GM10266 (cell line): ENCODE measurements at regions not wholly inside any gene's neighbourhood (a gene's known extent, or its start where the extent isn't known, plus 50 kb on each side); places are given as distances from the start of the nearest gene placed in this dataset.

ENCODE experiments used
- DNase-seq: peaks from one replicate; pipeline ENCODE4 v3.0.0; 2012; ENCODE audit errors: extremely low spot score
- CTCF ChIP-seq: IDR thresholded peaks from 2 replicates; pipeline ENCODE4 v1.5.1; 2012; ENCODE audit warnings: mild to moderate bottlenecking, low read depth; ENCODE audit not compliant: control insufficient read depth, insufficient read depth; ENCODE audit errors: missing control alignments

GRCh38 chr1:178630417-178630816 is 94.6 kb upstream of the RALGPS2 start:
- DNase-seq = no peak
- no peak for TF ChIP-seq CTCF

GRCh38 chr1:178632653-178633052 is 92.4 kb upstream of the RALGPS2 start:
- no peak for TF ChIP-seq CTCF
- DNase-seq = no peak

GRCh38 chr1:178633056-178633455 is 92.0 kb upstream of the RALGPS2 start:
- no peak for DNase-seq
- no peak for TF ChIP-seq CTCF

GRCh38 chr1:178634445-178634844 is 90.6 kb upstream of the RALGPS2 start:
- DNase-seq = no peak
- no peak for TF ChIP-seq CTCF

- no peak for DNase-seq
- no peak for TF ChIP-seq CTCF
These were observed 87.2 kb upstream of the RALGPS2 start for GRCh38 chr1:178637841-178638240.

GRCh38 chr1:178639326-178639725 is 85.7 kb upstream of the RALGPS2 start:
- no peak for DNase-seq
- TF ChIP-seq CTCF = no peak

- TF ChIP-seq CTCF = no peak
- DNase-seq = no peak
These were observed 82.8 kb upstream of the RALGPS2 start for GRCh38 chr1:178642282-178642681.
